ENCODE measurements at regions not wholly inside any gene's neighbourhood (a gene's known extent, or its start where the extent isn't known, plus 50 kb on each side); places are given as distances from the start of the nearest gene placed in this dataset.

GRCh38 chr6:112799889-112800288, 452.8 kb downstream of the RFPL4B start:
- TF ChIP-seq CTCF (IDR thresholded peaks at IDR 0.05 in 2 of 3, conservative IDR thresholded peaks at IDR 0.05 in 1 of 3; ENCODE audit: borderline replicate concordance in 1 of 3, insufficient read depth in 1 of 3, low read depth in 2 of 3, low read length in 2 of 3): no peak
- TF ChIP-seq JUND (IDR thresholded peaks at IDR 0.05): no peak
- no peak for TF ChIP-seq EZH2 (IDR thresholded peaks at IDR 0.05)
- TF ChIP-seq EGR1 (IDR thresholded peaks at IDR 0.05; ENCODE audit: low read depth): no peak
- no peak for TF ChIP-seq POLR2AphosphoS5 (IDR thresholded peaks at IDR 0.05; ENCODE audit: low read depth, low read length)
- no peak for TF ChIP-seq RAD21 (IDR thresholded peaks at IDR 0.05; ENCODE audit: low read depth)
- no peak for TF ChIP-seq SP1 (IDR thresholded peaks at IDR 0.05; ENCODE audit: low read depth)
- no peak for TF ChIP-seq CEBPB (IDR thresholded peaks at IDR 0.05; ENCODE audit: low read depth)
